ENCODE measurements at regions not wholly inside any gene's neighbourhood (a gene's known extent, or its start where the extent isn't known, plus 50 kb on each side); places are given as distances from the start of the nearest gene placed in this dataset.

DNA sequence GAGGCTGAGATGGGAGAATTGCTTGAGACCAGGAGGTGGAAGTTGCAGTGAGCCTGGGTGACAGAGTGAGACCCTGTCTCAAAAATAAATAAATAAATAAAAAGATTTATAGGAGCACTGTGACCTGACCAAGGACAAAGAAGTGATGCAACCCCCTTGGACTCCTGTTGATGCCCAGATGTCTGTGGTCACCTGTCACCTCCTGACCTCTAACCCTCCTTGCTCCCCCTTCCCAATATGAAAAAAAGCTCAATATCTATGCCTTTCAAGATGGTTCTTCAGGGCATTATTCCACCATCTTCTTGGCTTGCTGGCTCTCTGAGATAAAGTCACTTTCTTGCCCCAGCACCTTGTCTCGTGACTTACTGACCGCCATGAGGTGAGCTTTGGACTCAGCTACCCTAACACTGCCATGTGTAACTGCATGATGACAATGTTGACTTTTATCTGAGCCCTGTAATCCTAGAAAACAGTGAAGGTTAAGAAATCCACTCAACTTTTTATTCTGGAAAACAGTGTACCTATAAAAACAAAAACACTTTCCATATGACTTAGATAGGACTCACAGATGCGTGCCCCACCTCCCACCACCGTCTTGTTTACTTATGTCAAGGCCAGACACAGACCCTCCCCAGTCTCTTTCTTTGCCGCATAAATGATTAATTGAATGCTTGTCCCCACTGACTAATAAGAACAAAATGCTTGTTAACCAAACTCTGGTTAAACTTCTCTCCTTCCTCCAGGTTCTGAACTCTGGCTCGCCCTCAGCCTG is 360.5 kb downstream of the BUD13 start:
- Histone ChIP-seq H3K4me3 (ENCODE audit: low read length) (no peak overlapping the region), H3K4me2 (ENCODE audit: low read length) (no peak overlapping the region), H3F3A (ENCODE audit: control insufficient read depth, insufficient read depth) (no peaks in the 10 kb centered on the region), H3K9me2 (replicated peaks; ENCODE audit: control insufficient read depth, low read length) (no peaks in the 10 kb centered on the region), H3K27me3 (ENCODE audit: control insufficient read depth, low read length) (peaks cover 6% of the 10 kb centered on the region), H3K4me1 (ENCODE audit: control insufficient read depth, low read length) (no peaks in the 10 kb centered on the region), H4K20me1 (ENCODE audit: control insufficient read depth, insufficient read depth, low read depth, low read length) (no peaks in the 10 kb centered on the region), H3K79me2 (ENCODE audit: control insufficient read depth, low read length) (no peaks in the 10 kb centered on the region), H3K9me3 (ENCODE audit: control insufficient read depth, insufficient read depth, low read length) (no peaks in the 10 kb centered on the region), H3K27ac (ENCODE audit: low read depth, low read length) (no peak overlapping the region), H3K36me3 (ENCODE audit: control insufficient read depth, low read length) (no peaks in the 10 kb centered on the region)
- TF ChIP-seq, protein P1, sequence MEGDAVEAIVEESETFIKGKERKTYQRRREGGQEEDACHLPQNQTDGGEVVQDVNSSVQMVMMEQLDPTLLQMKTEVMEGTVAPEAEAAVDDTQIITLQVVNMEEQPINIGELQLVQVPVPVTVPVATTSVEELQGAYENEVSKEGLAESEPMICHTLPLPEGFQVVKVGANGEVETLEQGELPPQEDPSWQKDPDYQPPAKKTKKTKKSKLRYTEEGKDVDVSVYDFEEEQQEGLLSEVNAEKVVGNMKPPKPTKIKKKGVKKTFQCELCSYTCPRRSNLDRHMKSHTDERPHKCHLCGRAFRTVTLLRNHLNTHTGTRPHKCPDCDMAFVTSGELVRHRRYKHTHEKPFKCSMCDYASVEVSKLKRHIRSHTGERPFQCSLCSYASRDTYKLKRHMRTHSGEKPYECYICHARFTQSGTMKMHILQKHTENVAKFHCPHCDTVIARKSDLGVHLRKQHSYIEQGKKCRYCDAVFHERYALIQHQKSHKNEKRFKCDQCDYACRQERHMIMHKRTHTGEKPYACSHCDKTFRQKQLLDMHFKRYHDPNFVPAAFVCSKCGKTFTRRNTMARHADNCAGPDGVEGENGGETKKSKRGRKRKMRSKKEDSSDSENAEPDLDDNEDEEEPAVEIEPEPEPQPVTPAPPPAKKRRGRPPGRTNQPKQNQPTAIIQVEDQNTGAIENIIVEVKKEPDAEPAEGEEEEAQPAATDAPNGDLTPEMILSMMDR (IDR thresholded peaks at IDR 0.05; ENCODE audit: low read depth, low read length, poor library complexity, severe bottlenecking), result no peak
- TF ChIP-seq EZH2phosphoT487 (IDR thresholded peaks at IDR 0.05; ENCODE audit: borderline replicate concordance, low read length), result no peak

DNA sequence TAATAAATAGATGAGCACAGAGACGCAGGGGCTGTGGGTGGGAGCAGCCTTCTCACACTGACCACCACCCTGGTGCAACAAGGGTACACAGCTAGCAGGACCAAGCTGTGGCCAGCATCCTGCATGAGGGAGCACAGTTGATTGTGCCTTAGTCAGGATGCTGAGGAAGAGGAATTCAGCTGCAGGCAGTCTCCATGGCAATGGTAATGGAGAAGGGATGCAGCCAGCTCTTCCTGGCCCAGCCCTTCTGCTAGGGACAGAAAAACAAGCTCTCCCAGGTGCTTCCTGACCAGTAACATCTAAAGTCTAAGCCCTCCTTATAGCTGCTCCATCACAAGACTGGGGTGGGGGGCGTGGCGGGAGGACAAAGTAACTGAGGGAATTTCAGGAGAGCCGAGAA is 363.5 kb downstream of the BUD13 start:
- Histone ChIP-seq H3K4me1 (ENCODE audit: control insufficient read depth, low read length) (no peaks in the 10 kb centered on the region), H3K27me3 (ENCODE audit: control insufficient read depth, low read length) (peaks cover 8% of the 10 kb centered on the region), H3K4me2 (ENCODE audit: low read length) (no peak overlapping the region), H3K4me3 (ENCODE audit: low read length) (no peak overlapping the region), H3K27ac (ENCODE audit: low read depth, low read length) (no peak overlapping the region), H3K79me2 (ENCODE audit: control insufficient read depth, low read length) (no peaks in the 10 kb centered on the region), H4K20me1 (ENCODE audit: control insufficient read depth, insufficient read depth, low read depth, low read length) (no peaks in the 10 kb centered on the region), H3K9me2 (replicated peaks; ENCODE audit: control insufficient read depth, low read length) (no peaks in the 10 kb centered on the region), H3K36me3 (ENCODE audit: control insufficient read depth, low read length) (no peaks in the 10 kb centered on the region), H3F3A (ENCODE audit: control insufficient read depth, insufficient read depth) (no peaks in the 10 kb centered on the region), H3K9me3 (ENCODE audit: control insufficient read depth, insufficient read depth, low read length) (no peaks in the 10 kb centered on the region)
- TF ChIP-seq EZH2phosphoT487 (IDR thresholded peaks at IDR 0.05; ENCODE audit: borderline replicate concordance, low read length), result no peak
- TF ChIP-seq, protein P1 (IDR thresholded peaks at IDR 0.05; ENCODE audit: low read depth, low read length, poor library complexity, severe bottlenecking), result no peak

DNA sequence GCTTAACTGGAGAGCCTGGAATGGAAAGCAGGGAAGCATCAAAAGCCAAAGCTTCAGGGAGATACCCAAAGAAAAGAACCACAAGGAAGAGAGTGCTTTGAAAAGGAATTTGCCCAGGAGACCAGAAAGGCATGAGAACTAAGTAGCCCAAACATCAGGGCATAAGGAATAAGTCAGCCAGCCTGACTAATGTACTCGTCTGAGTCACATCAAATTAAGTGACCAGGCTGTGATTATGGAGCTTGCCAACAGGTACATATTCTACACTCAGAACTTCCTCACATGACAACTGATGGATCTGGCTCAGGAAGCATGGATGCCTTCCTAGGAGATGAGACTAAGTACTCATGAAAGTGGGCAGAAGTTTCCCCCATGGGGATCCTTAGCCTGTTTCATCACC is 366.7 kb downstream of the BUD13 start:
- H3K27ac ChIP-seq (ENCODE audit: low read depth, low read length), result no peak overlapping the region
- no peaks in the 10 kb centered on the region for H3K4me1 ChIP-seq (ENCODE audit: control insufficient read depth, low read length)
- peaks cover 9% of the 10 kb centered on the region for H3K27me3 ChIP-seq (ENCODE audit: control insufficient read depth, low read length)
- H3K9me2 ChIP-seq (replicated peaks; ENCODE audit: control insufficient read depth, low read length), result no peaks in the 10 kb centered on the region
- H3K4me2 ChIP-seq (ENCODE audit: low read length), result no peak overlapping the region
- H4K20me1 ChIP-seq (ENCODE audit: control insufficient read depth, insufficient read depth, low read depth, low read length), result no peaks in the 10 kb centered on the region
- no peaks in the 10 kb centered on the region for H3K9me3 ChIP-seq (ENCODE audit: control insufficient read depth, insufficient read depth, low read length)
- no peaks in the 10 kb centered on the region for H3F3A ChIP-seq (ENCODE audit: control insufficient read depth, insufficient read depth)
- H3K36me3 ChIP-seq (ENCODE audit: control insufficient read depth, low read length), result no peaks in the 10 kb centered on the region
- TF ChIP-seq, protein P1 (IDR thresholded peaks at IDR 0.05; ENCODE audit: low read depth, low read length, poor library complexity, severe bottlenecking), result no peak
- TF ChIP-seq EZH2phosphoT487 (IDR thresholded peaks at IDR 0.05; ENCODE audit: borderline replicate concordance, low read length), result no peak
- H3K79me2 ChIP-seq (ENCODE audit: control insufficient read depth, low read length), result no peaks in the 10 kb centered on the region
- H3K4me3 ChIP-seq (ENCODE audit: low read length), result no peak overlapping the region

All from DOHH2 (cell line).